Inflammatory macrophage treated with lipopolysaccharide for 4 hours (primary cell): ENCODE measurements at regions not wholly inside any gene's neighbourhood (a gene's known extent, or its start where the extent isn't known, plus 50 kb on each side); places are given as distances from the start of the nearest gene placed in this dataset.

Experiments used
- DNase-seq: peaks from one replicate; pipeline ENCODE4 v3.0.0-alpha.2; 2020

GRCh38 chr12:77569876-77570275, 260.8 kb upstream of the NAV3 start:
- no peak for DNase-seq

- DNase-seq, result no peak
Observed at GRCh38 chr12:77560714-77561113, 270.0 kb upstream of the NAV3 start.

- DNase-seq, result no peak
Observed at GRCh38 chr12:77559400-77560074, 271.2 kb upstream of the NAV3 start.

GRCh38 chr12:77555074-77555473, 275.6 kb upstream of the NAV3 start:
- no peak for DNase-seq

GRCh38 chr12:77553976-77554619, 276.6 kb upstream of the NAV3 start:
- DNase-seq, result no peak

GRCh38 chr12:77549383-77550128, 281.1 kb upstream of the NAV3 start:
- DNase-seq, result no peak

GRCh38 chr12:77548797-77549196, 281.9 kb upstream of the NAV3 start:
- no peak for DNase-seq

- no peak for DNase-seq
Observed at GRCh38 chr12:77540097-77540496, 290.6 kb upstream of the NAV3 start.

- peak; percentile 4 for DNase-seq
Observed at GRCh38 chr12:77537663-77538062, 293.0 kb upstream of the NAV3 start.

GRCh38 chr12:77535734-77536133, 295.0 kb upstream of the NAV3 start:
- no peak for DNase-seq

GRCh38 chr12:77531912-77532311, 298.8 kb upstream of the NAV3 start:
- DNase-seq, result no peak

- DNase-seq, result no peak
Observed at GRCh38 chr12:77522247-77522646, 308.4 kb upstream of the NAV3 start.

GRCh38 chr12:77521508-77522115, 309.1 kb upstream of the NAV3 start:
- DNase-seq, result no peak

GRCh38 chr12:77514511-77514910, 316.2 kb upstream of the NAV3 start:
- no peak for DNase-seq

- DNase-seq, result no peak
Observed at GRCh38 chr12:77510985-77511384, 319.7 kb upstream of the NAV3 start.

GRCh38 chr12:77504466-77504865, 326.2 kb upstream of the NAV3 start:
- no peak for DNase-seq

- DNase-seq, result no peak
Observed at GRCh38 chr12:77500089-77500488, 330.6 kb upstream of the NAV3 start.

- no peak for DNase-seq
Observed at GRCh38 chr12:77497647-77498046, 333.0 kb upstream of the NAV3 start.

- DNase-seq, result no peak
Observed at GRCh38 chr12:77496714-77497113, 334.0 kb upstream of the NAV3 start.

GRCh38 chr12:77494296-77494695, 336.4 kb upstream of the NAV3 start:
- no peak for DNase-seq

GRCh38 chr12:77493302-77494168, 337.2 kb upstream of the NAV3 start:
- DNase-seq, result no peak

GRCh38 chr12:77492536-77492935, 338.2 kb upstream of the NAV3 start:
- DNase-seq, result no peak
